ENCODE measurements at regions not wholly inside any gene's neighbourhood (a gene's known extent, or its start where the extent isn't known, plus 50 kb on each side); places are given as distances from the start of the nearest gene placed in this dataset.

- TF ChIP-seq POLR2A (conservative IDR thresholded peaks at IDR 0.05) (no peak), SIRT6 (IDR thresholded peaks at IDR 0.05; ENCODE audit: low read depth, low read length) (no peak), NR2F6 (CRISPR knock-in tag; IDR thresholded peaks at IDR 0.05) (no peak), SOX6 (IDR thresholded peaks at IDR 0.05) (no peak), ZNF282 (CRISPR knock-in tag; IDR thresholded peaks at IDR 0.05) (no peak), CTCF (IDR thresholded peaks at IDR 0.05 in 2 of 3, conservative IDR thresholded peaks at IDR 0.05 in 1 of 3; ENCODE audit: insufficient read depth in 2 of 3, low read depth in 1 of 3, low read length in 3 of 3) (no peak), CSDE1 (IDR thresholded peaks at IDR 0.05) (no peak), ZBTB2 (IDR thresholded peaks at IDR 0.05) (no peak), POLR2AphosphoS2 (IDR thresholded peaks at IDR 0.05; ENCODE audit: low read length) (no peak), CHD2 (IDR thresholded peaks at IDR 0.05; ENCODE audit: low read depth, low read length) (no peak), ZNF124 (CRISPR knock-in tag; IDR thresholded peaks at IDR 0.05) (no peak), SIN3A (IDR thresholded peaks at IDR 0.05; ENCODE audit: borderline replicate concordance in 2 of 2, control insufficient read depth in 1 of 2, low read depth in 2 of 2, low read length in 2 of 2) (no peak), SLC30A9 (CRISPR knock-in tag; IDR thresholded peaks at IDR 0.05) (no peak), CEBPB (tag; IDR thresholded peaks at IDR 0.05) (no peak)
Observed at GRCh38 chrX:5388087-5388486, 840.6 kb downstream of the NLGN4X start.
